ENCODE measurements at regions not wholly inside any gene's neighbourhood (a gene's known extent, or its start where the extent isn't known, plus 50 kb on each side); places are given as distances from the start of the nearest gene placed in this dataset. TPM values are rescaled to one million over a fixed set of nuclear protein-coding genes. Genes with fewer than 3 reads are reported as not detected.

DNA sequence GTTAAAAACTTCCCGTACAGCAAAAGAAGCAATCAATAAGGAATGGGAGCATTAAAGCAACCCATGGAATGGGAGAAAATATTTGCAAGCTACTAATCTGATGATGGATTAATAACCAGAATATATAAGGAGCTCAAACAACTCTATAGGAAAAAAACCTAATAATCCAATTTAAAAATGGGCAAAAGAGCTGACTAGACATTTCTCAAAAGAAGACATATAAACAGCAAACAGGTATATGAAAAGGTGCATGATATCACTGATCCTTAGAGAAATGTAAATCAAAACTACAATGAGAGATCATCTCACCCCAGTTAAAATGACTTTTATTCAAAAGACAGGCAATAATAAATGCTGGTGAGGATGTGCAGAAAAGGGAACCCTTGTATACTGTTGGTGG is 52.7 kb upstream of the POU1F1 start:
- no peak for DNase-seq (ENCODE audit: low read depth, low spot score)
- Histone ChIP-seq H3K36me3 (ENCODE audit: control insufficient read depth in 2 of 2, extremely low read depth in 1 of 2, insufficient read depth in 2 of 2, low read length in 2 of 2) (no peaks in the 10 kb centered on the region), H3K4me2 (ENCODE audit: insufficient read depth, low read length) (no peak overlapping the region), H3K9ac (replicated peaks; ENCODE audit: extremely low read depth, insufficient read depth, low read length) (no peak overlapping the region), H2AFZ (ENCODE audit: low read depth, low read length) (no peak overlapping the region), H3K27ac (ENCODE audit: insufficient read depth, low read depth, low read length) (no peak overlapping the region), H3K9me3 (replicated peaks; ENCODE audit: control insufficient read depth, insufficient read depth, low read length) (no peaks in the 10 kb centered on the region), H3K27me3 (ENCODE audit: control insufficient read depth in 2 of 2, insufficient read depth in 2 of 2, low read length in 2 of 2) (no peaks in the 10 kb centered on the region), H3K4me1 (ENCODE audit: control insufficient read depth, extremely low read depth, insufficient read depth, low read length) (peaks cover 13% of the 10 kb centered on the region), H4K20me1 (replicated peaks; ENCODE audit: control insufficient read depth, extremely low read depth, insufficient read depth, low read length) (no peaks in the 10 kb centered on the region), H3K4me3 (replicated peaks in 1 of 3; ENCODE audit: insufficient read depth in 1 of 3, low read depth in 1 of 3, low read length in 3 of 3) (no peak overlapping the region), H3K9me1 (replicated peaks; ENCODE audit: control insufficient read depth, extremely low read depth, insufficient read depth, low read length) (no peaks in the 10 kb centered on the region), H3K79me2 (ENCODE audit: control insufficient read depth, insufficient read depth, low read length) (no peaks in the 10 kb centered on the region)
- no TSS peak for BruUV-seq (replicated peaks)
- ChIA-PET POLR2A (no interaction called here), CTCF (interaction anchor here (0.7 kb wide), 1 partner anchor 22 kb away, joined by 4 read pairs; no protein-coding TSS in a partner anchor)
- dilution Hi-C loops (cut with MboI; ENCODE audit: extremely low pct_ligation_motif_present, low sequenced_read_pairs) (no loop called here), intact Hi-C loops (cut with micrococcal nuclease) (no loop called here)
- TF ChIP-seq EZH2 (IDR thresholded peaks at IDR 0.05; ENCODE audit: borderline replicate concordance, low read depth, low read length, severe bottlenecking) (no peak), MYC (IDR thresholded peaks at IDR 0.05; ENCODE audit: low read depth, low read length) (no peak), FOS (IDR thresholded peaks at IDR 0.05; ENCODE audit: borderline replicate concordance, insufficient read depth, low read length) (no peak), POLR2A (IDR thresholded peaks at IDR 0.05; ENCODE audit: low read depth, low read length) (no peak), GATA2 (IDR thresholded peaks at IDR 0.05; ENCODE audit: insufficient read depth, insufficient read length, low read depth, low read length) (no peak), JUN (IDR thresholded peaks at IDR 0.05; ENCODE audit: borderline replicate concordance, insufficient read depth, insufficient read length, low read depth) (no peak), POLR2AphosphoS5 (IDR thresholded peaks at IDR 0.05; ENCODE audit: insufficient read depth, low read depth, low read length) (no peak)
- TF ChIP-seq, protein P1, sequence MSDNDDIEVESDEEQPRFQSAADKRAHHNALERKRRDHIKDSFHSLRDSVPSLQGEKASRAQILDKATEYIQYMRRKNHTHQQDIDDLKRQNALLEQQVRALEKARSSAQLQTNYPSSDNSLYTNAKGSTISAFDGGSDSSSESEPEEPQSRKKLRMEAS (IDR thresholded peaks at IDR 0.05; ENCODE audit: insufficient read depth, insufficient read length), result no peak
- TF ChIP-seq, protein P2, sequence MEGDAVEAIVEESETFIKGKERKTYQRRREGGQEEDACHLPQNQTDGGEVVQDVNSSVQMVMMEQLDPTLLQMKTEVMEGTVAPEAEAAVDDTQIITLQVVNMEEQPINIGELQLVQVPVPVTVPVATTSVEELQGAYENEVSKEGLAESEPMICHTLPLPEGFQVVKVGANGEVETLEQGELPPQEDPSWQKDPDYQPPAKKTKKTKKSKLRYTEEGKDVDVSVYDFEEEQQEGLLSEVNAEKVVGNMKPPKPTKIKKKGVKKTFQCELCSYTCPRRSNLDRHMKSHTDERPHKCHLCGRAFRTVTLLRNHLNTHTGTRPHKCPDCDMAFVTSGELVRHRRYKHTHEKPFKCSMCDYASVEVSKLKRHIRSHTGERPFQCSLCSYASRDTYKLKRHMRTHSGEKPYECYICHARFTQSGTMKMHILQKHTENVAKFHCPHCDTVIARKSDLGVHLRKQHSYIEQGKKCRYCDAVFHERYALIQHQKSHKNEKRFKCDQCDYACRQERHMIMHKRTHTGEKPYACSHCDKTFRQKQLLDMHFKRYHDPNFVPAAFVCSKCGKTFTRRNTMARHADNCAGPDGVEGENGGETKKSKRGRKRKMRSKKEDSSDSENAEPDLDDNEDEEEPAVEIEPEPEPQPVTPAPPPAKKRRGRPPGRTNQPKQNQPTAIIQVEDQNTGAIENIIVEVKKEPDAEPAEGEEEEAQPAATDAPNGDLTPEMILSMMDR (IDR thresholded peaks at IDR 0.05; ENCODE audit: extremely low read depth in 1 of 2, insufficient read depth in 1 of 2, low read depth in 1 of 2, low read length in 2 of 2), result no peak
- no peak for FAIRE-seq

Small RNA genes lying in the stretch of these regions (small RNA-seq; reads per million reads assigned to genes)
- gene RNU6-873P (ENCODE audit: insufficient read depth, insufficient read length, low read depth, low replicate concordance) (not detected), gene RNU6ATAC6P (ENCODE audit: insufficient read depth, insufficient read length, low read depth, low replicate concordance) (not detected)
